H1 (cell line): ENCODE measurements at regions not wholly inside any gene's neighbourhood (a gene's known extent, or its start where the extent isn't known, plus 50 kb on each side); places are given as distances from the start of the nearest gene placed in this dataset.

Experiments
- CTCF ChIP-seq, 3 experiments: IDR thresholded peaks; 1 replicate in 2 of 3; 2 replicates in 1 of 3; pipeline versions ENCODE4 v1.5.1 to v1.6.1; 2011; ENCODE audit warnings: low read length in 3 of 3, mild to moderate bottlenecking in 3 of 3, inconsistent platforms in 2 of 3, low read depth in 1 of 3, moderate library complexity in 1 of 3; ENCODE audit not compliant: insufficient read depth in 1 of 3; ENCODE audit errors: control extremely low read depth in 1 of 3
- EGR1 ChIP-seq: IDR thresholded peaks from 2 replicates; pipeline ENCODE4 v1.6.1; 2011; ENCODE audit warnings: low read depth, low read length, borderline replicate concordance
- EZH2 ChIP-seq: fragments of 200-600 bp; sonication (generic); IDR thresholded peaks from 2 replicates; pipeline ENCODE4 v1.7.1; 2012; ENCODE audit warnings: low read depth, mild to moderate bottlenecking, moderate library complexity, low read length, inconsistent platforms; ENCODE audit not compliant: severe bottlenecking
- POLR2A ChIP-seq, 2 experiments: IDR thresholded peaks; 1 replicate in 1 of 2; 2 replicates in 1 of 2; pipeline ENCODE4 v1.6.1; 2011; ENCODE audit warnings: low read depth in 2 of 2, low read length in 2 of 2, mild to moderate bottlenecking in 2 of 2; ENCODE audit errors: control extremely low read depth in 1 of 2
- POLR2AphosphoS5 ChIP-seq: IDR thresholded peaks from 2 replicates; pipeline ENCODE4 v1.6.1; 2011; ENCODE audit warnings: low read depth, low read length
- SIN3A ChIP-seq, 2 experiments: IDR thresholded peaks in 1 of 2; conservative IDR thresholded peaks in 1 of 2; 2 replicates each; pipeline ENCODE4 v1.6.1; 2011 to 2012; ENCODE audit warnings: low read length in 2 of 2, improper control_type of control experiment in 1 of 2, low read depth in 1 of 2, mild to moderate bottlenecking in 1 of 2
- SP2 ChIP-seq: IDR thresholded peaks from 2 replicates; pipeline ENCODE4 v1.6.1; 2012; ENCODE audit warnings: mild to moderate bottlenecking, low read length, inconsistent platforms

- TF ChIP-seq EZH2 (no peak), EGR1 (no peak), CTCF (IDR thresholded peaks at IDR 0.05; ENCODE audit: control extremely low read depth in 1 of 3, insufficient read depth in 1 of 3, low read depth in 1 of 3, low read length in 3 of 3) (no peak), SP2 (no peak), POLR2A (IDR thresholded peaks at IDR 0.05; ENCODE audit: control extremely low read depth in 1 of 2, low read depth in 2 of 2, low read length in 2 of 2) (no peak), SIN3A (conservative IDR thresholded peaks at IDR 0.05 in 1 of 2, IDR thresholded peaks at IDR 0.05 in 1 of 2; ENCODE audit: low read depth in 1 of 2, low read length in 2 of 2) (no peak), POLR2AphosphoS5 (no peak)
Observed at GRCh38 chr5:67610186-67610912, 413.8 kb upstream of the CD180 start.
